Activated CD4-positive, alpha-beta T cell treated with anti-CD3 and anti-CD28 coated beads for 48 hours (primary cell): ENCODE measurements at regions not wholly inside any gene's neighbourhood (a gene's known extent, or its start where the extent isn't known, plus 50 kb on each side); places are given as distances from the start of the nearest gene placed in this dataset.

Source experiments
- DNase-seq: peaks from one replicate; pipeline ENCODE4 v3.0.0-alpha.2; 2020

DNA sequence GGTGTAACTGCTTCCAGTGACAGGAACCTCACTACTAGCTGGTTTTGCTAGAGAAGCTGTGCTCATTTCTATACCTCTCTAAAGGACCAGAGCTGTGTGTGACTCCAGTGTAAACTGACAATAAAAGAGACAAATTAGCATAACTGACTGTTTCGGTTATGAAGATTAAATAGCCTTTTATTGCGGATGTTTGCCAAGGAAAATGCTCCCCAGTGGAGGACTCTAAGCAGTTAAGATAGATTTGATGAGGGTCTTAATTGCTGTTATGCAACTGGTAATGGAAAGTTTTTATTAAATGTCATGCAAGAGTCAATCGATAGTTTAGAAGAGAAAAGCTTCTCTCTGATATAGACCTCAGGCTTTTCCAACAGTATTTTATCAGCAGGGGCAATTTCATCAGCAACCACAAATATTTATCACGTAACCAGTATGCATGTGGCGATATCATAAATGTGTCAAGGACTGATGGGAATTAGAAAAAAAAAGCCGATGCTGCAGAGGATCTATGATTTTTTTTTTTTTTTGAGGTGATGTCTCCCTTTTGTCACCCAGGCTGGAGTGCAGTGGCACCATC lies 275.2 kb upstream of the DMAC1 start:
- DNase-seq = no peak

DNA sequence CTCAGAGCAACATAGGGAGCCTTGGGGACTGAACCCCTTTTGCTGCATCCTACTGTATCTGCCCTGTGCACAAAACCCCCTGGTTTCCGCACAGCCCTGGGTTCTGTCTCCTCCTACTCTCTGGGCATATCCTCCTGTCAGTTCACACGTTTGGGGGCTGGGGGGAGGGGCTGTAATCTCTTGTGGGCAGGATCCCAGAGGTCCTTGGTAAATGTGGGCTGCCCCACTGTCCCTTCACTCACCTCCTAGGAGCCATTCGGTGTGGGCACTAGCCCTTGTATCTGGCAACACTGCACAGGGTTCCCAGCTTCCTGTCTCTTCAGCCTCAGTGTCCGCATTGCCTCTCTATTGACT lies 271.8 kb upstream of the DMAC1 start:
- no peak for DNase-seq

DNA sequence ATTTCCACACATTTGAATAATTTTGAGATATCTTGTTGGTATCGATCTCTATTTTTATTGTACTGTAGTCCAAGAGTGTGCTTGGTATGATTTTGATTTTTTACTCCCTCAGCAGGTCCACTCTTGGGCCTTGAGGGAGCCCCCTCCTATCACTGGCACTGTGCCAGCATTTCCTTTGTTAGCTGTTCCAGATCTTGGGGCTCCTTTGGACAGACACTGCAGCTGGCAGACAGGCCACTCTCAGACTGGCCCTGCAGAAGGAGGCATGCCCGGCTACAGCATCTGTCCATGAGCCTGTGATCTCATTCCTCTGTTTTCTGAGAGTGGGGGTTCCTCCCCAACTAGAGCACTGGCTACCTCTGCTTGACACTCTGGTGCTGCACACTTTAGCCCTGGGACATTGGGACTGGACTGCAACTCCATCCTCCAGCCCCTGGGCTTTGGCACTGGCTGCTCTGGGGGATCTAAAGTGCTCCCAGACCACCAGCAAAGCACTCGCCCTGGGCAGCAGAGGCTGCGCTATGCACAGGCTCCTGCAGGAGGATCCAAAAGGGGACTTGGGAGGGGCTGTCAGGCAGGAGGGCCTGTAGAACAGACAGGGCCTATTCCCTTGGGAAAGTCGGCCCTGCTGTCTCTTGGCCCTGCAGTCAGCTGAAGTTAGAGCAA lies 271.3 kb upstream of the DMAC1 start:
- no peak for DNase-seq

DNA sequence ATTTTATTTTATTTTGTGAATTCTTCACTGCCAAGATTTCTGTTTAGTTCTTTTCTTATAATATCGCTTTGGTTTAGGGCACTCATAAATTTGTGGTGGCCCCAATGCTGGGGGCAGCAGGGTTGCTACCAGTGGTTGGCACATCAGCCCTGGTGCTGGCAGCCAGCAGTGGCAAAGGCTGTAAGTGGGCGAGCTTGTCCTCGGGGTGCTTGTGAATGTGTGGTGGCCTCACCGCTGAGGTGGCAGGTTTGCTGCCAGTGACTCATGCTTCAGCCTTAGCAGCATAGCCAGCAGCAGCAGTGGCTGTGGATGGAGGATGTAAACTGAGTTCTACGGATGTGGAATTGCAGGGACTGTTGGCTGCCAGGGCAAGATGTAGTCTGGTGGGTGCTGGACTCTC lies 262.9 kb upstream of the DMAC1 start:
- no peak for DNase-seq

DNA sequence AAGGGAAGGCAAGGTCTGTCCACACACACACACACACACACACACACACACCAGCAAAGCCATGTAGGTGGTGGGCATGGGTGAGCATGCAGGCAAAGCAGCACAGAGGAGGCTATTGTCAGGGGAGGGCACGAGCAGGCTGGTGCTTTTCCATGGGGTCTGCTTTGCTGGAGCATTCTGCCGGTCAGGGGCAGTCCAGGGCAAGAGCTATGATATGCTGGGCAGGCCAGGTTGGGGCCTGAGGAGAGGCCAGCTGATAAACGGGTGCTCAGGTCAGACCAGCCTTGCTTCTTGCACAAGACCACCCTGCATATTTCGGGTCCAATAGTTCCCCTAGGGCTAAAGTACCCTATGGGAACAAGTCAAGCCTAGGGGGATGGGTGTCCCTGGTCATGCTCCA lies 253.9 kb upstream of the DMAC1 start:
- no peak for DNase-seq

DNA sequence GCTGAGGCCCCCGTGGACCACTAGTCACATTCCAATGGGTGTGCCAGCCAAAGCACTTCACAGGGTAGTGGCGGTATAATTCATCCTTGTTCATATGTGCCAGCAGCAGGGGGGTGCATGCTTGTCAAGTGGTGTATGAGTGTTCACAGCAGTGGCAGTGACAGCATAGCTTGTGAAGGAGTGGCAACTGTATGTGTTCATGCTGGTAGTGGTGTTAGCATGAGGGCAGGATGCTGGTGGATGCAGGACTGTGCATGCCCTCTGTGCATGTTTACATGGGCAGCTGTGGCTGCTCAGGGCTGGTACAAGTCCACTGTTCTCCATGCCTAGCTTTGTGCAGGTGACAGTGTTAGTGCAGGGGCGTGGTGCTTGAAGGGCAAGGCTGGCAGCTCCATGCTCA lies 253.4 kb upstream of the DMAC1 start:
- no peak for DNase-seq

DNA sequence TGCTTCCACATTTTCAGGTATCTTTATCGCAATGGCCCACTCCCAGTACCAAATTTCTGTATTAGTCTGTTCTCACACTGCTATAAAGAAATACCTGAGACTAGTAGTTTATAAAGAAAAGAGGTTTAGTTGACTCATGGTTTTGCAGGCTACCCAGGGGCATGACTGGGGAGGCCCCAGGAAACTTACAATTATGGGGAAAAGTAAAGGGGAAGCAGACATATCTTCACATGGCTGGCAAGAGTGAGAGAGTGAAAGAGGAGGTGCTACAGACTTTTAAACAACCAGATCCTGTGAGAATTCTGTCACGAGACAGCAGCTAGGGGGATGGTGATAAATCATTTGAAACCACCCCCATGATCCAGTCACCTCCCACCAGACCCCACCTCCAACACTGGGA lies 238.2 kb upstream of the DMAC1 start:
- DNase-seq = no peak

DNA sequence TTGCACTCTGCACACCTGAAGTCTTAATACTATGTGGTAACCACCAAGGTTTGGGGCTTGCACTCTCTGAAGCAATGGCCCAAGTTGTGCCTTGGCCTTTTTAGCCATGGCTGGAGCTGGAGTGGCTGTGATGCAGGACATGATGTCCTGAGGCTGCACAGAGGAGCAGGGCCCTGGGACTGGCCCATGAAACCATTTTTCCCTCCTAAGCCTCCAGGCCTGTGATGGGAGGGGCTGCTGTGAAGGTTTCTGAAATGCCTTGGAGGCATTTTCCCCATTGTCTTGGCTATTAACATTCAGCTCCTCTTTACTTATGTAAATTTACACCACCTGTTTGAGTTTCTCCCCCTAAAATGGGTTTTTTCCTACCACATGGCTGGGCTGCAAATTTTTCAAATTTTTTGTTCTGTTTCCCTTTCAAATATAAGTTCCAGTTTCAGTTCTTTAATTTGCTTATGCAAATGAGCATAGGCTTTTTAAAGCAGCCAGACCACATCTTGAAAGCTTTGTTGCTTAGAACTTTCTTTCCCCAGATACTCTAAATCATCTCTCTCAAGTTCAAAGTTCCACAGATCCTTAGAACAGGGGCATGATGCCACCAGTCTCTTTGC lies 237.4 kb upstream of the DMAC1 start:
- DNase-seq = no peak

DNA sequence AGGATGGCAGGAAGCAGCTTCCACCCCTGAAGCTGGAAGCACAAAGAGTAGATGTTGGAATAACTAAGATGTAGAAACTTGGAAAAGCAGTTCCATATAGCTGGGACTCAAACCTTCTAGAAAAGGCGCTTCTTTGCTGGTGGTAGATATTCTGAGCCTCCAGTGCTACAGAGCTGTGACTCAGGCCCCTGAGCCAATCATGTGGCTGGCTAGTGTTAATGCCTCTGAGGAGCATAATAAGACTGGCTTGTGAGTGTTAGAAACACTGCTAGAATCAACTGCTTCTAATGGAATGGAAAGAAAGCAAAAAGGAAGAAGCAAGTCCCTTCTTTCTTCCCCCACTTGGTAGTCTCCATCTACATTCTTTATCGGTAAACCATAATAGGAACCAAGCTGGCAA lies 234.2 kb upstream of the DMAC1 start:
- no peak for DNase-seq

DNA sequence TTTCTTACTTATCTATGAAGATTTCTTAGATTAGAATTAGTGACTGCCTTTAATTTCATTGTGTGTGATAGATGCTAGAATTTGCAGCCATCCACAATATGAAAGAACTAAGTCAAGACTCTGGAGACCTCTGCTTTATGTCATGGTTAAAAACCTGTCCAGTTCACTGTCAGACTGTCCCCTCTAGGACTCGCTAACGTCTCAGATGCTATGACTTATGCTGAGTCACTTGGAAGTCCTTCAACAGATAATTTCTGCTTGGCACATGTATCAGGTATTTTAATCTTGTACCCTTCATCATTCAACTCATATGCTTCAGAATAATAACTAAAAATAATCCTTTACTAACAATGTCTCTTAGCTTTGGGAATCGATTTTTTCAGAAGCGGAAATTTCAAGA lies 230.5 kb upstream of the DMAC1 start:
- no peak for DNase-seq

DNA sequence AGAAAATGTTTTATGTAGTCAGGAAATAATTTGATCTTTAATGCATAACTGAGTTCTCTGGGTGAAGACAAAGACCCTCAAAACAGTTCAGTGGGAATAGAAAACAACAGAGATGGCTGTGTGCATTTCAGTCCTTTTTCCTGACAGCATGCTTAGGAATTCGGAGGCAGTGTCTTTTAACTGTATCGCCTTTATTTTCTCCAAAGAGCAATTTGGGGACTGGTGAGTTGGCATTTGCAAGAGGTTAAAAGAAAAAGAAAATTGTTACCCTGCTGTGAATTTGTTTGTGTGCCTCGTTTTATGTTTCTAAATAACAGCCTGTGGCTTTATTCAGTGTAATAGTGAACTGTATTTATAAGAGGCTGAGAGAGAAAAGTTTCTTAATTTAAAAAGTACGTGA lies 227.8 kb upstream of the DMAC1 start:
- DNase-seq = no peak

DNA sequence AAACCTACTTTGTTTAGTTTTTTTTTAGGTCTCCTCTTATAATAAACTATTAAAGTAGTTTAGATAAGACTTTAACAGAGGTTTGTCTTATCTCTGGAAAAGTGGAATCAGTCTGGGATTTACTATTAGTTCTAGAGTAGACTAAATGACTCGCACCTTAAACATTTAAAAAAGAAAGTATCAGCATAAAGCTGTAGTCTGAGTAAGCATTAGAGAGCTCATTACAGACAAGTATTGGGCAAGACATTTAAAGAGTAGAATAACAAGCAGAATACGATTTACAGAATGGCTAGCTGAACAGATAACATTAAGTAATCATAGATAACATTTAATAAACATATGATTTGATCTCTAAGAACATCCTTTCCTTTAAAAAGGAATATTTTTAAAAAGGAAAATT lies 226.0 kb upstream of the DMAC1 start:
- DNase-seq = no peak

DNA sequence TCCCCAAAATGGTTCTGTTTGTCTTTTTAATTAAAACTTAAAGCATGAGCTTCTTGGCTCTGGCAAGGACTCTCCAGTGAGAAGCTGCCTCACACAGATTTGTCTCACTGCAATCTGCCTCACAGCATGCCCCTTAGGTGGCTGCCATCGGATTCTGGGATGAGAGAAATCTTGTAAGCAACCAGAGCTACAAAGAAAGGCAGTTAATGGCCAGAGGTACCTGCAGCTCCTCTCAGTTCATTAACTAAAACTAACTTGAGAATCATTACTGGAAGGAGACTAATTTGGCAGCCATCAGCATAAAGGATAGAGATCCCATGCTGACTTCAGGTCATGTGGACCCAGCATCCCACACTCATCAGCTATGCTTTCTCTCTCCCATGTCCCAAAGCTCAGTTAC lies 220.6 kb upstream of the DMAC1 start:
- no peak for DNase-seq

DNA sequence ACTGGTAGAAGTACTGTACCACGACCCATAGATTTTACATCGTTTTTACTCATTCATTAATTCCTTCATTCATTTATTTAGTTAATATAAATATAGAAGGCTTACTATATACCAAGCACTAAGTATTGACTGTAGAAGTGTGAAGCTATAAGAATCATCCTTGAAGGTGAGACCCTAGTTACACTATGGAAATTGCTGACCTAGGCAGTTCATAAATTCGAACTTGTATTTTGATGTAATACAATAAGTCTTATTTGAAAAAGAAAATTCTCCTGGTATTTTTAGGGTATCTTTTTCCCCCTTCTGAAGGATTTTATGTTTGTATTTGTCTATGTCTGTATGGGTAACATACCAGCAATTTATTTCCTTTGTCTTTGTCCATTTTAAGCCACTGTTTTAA lies 220.1 kb upstream of the DMAC1 start:
- no peak for DNase-seq

DNA sequence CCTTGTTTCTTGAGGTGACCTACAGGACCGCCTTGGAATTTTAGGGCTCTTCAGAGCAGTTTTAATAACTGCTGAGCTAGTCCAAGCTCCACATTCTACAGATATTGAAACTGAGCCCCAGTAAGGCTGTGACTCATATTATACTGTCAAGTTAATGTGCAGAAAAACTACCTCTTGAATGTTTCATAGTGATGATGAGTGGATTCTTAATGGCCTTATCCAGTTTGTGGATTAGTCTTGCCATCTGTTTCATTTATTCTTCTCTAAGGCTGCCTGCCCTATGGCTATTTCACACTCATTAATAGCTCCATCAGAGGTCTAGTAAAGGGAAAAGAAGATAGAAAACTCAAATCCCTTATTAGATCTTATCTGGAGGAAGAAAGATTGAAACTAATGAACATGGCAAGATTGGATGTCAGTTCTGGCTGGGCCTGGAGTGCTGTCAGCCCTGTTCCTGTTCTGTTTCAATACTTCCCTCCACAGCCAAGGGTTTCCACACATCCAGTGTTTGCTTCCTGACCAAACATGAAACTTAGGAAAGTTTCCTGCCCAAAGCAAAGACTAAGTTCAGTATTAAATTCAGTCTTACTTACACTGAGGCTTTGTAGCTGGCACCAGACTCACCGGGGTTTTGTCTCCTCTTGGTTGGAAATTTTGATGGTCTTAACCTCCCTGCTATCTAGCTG lies 215.6 kb upstream of the DMAC1 start:
- DNase-seq = no peak

DNA sequence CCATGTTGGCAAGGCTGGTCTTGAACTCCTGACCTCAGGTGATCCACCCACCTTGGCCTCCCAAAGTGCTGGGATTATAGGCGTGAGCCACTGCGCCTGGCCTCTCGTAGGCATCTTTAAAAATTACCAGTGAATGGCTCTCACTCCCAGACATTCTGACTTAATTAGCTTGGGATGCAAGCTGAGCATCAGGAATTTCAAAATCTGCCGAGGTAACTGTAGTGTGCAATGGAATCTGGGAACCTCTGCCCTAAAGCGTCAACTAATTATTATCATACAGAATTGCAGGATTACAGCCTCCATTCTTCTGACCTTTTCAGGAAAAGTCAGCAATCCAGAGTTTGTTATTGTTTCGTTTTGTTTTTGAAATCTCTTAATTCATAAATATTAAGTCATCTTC lies 213.4 kb upstream of the DMAC1 start:
- no peak for DNase-seq

DNA sequence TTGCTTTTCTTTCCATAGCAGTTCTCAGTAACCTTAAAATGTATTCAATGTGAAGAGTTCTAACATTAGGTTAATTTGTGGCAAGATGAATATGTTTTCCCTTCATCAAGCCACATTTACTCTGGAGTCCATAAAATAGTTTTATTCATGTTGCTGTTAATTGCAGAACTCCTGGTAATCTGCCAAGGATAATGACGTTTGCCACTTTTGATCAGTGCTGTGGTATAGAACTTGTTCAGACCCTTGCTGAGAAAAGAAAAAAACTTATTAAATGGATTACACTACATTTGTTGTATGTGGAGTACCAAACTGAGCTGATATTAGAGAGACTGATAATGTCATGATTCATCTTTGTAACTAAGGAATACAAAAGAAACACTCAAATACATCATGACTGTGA lies 212.4 kb upstream of the DMAC1 start:
- no peak for DNase-seq

DNA sequence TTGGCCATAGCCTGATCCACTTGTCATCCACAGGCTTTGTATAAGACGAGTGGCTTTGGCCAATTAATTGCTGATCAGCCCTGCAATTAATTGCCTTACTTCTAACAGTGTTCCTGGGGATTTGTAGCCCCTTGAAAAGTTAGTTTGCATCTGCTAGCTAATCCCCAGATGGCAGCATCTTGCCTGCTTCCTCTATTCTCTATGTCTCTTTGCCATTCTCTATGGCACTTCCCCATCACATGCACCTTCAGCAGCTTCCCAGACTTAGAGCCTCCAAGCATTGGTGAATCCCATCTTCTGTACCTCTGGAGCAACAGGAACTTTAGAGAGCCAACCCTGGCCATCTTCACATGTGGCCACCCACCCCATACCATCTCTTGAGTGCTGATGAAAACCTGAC lies 197.0 kb upstream of the DMAC1 start:
- no peak for DNase-seq

DNA sequence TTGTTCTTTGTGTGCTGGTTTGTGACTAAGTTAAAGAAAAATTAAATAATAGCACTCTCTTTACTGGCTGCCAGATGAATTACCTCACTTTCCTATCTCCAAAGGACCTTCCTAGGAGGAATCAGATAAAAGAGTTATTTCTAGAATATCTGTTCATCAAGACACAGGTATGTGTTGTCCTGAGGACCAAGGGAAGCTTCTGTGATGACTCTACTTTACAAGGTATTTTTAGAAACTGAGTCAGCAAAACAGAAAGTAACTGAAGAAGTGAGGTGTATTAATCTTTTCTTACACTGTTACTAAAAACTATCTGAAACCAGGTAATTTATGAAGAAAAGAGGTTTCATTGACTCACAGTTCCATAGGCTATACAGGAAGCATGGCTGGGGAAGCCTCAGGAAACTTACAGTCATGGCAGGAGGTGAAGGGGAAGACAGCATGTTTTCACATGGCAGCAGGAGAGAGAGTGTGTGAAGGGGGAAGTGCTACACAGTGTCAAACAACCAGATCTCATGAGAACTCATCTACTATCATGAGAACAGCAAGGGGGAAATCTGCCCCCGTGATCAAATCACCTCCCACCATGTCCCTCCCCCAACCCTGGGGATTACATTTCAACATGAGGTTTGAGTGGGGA lies 189.2 kb upstream of the DMAC1 start:
- no peak for DNase-seq

DNA sequence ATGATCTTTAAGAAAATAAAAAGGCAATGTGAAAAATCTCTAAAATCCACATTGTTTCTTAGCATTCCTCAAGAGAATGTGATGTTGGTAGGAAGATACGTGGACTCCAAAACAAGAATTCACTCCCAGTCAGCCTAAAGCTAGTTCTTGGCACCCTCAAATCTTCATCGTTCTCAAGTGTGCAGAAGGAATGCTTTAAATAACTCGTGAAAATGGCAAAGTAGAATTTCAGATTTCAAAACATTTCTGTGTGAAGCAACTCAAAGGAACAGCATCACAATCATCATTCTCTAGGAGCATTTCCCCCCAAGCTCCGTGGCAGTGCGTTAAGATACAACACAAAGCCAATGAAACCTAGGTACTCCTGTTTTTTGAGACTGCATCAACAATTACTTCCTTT lies 185.1 kb upstream of the DMAC1 start:
- no peak for DNase-seq

DNA sequence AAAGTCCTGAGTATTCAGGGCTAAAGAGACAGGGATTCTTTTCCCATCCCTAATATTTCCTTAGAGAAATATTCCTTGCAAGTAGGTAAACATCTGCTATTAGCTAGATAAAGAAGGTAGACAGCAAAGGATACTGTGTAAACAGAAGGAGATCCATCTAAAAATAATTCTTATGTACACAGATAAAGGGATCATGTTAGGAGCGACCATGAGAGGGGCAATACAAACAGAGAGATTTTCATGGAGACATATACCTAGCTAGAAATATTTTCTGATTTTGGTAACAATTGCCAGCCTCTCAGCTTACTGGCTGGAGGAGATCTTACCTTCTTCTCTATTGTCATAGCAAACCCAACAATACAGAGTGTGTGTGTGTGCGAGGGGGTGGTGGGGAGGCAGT lies 184.6 kb upstream of the DMAC1 start:
- DNase-seq = no peak

DNA sequence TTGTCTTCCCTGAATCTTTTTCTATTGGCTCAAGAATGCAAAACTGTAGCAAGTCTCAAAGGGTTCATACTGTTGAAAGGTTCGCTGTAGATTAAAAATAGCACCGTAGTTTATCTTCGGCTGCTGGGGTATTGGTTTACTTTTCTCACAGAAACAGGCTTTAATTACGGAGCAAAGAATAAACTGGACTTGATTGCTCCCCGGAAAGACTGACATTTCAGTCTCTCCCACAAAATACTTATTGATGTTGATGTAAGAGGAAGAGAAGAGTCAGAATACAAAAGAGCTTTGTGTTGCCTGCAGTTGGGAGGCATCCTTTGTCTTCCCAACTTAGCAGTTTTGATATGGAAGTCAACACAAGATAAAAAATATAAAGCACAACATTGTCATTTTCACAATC lies 183.9 kb upstream of the DMAC1 start:
- DNase-seq = no peak

DNA sequence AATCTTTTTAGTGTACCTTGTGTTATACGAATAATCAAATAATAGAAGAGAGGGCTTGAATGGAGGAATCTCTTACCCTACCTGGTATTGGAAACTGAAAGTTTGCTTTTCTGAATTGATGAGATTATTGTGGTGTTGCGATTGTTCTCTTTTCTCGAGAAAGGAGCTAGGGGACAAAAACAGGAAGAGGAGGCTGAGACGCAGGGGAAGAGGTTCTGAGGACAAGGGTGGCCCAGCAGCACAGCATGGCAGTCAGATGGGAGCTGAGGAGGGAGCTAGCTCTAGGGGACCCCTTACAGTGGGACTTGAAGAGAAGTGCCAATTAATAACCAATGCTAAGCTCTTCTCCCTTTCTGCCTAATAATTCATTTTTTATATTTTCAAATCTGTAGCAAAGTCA lies 183.3 kb upstream of the DMAC1 start:
- DNase-seq = peak; percentile 19

DNA sequence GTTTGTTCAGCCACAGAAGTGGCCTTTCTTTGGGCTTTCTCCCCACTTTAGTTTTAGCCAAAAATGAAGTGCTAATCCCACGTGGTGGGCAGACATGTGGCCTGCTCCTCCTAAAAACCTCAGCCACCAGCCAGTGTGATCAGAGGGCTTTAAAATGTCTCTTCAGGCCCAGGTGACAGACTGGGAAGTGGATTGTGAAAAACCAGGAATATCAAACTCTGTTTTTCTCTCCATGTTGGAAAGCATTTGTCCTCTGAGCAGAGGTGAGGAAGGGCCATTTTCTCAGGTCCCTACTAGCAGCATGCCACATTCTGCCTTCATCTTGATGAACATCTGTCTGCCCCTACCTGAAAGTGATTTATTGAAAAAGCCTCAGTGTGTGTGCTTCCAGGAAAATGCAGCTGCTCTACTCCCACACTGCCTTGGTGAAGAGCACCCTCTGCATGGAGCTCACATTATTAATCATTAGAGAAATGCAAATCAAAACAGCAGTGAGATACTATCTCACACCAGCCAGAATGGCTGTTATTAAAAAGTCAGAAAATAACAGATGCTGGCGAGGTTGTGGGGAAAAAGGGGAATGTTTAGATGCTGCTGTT lies 181.2 kb upstream of the DMAC1 start:
- no peak for DNase-seq
